Gastrocnemius medialis (tissue), 4 donors: ENCODE measurements at regions not wholly inside any gene's neighbourhood (a gene's known extent, or its start where the extent isn't known, plus 50 kb on each side); places are given as distances from the start of the nearest gene placed in this dataset.

Source experiments
- ATAC-seq, 2 donors: fragments of 150-250 bp; one replicate each; pipeline ENCODE4 v1.9.1; 2016
- DNase-seq, 2 donors: peaks; one replicate each; pipeline ENCODE4 v3.0.0-alpha.2; 2019
- H3K27ac ChIP-seq, 4 donors: fragments of 200-600 bp; sonication (generic); 1 replicate in 1 of 4; 2 replicates in 3 of 4; pipeline ENCODE4 v1.5.1; 2016 to 2018; ENCODE audit warnings: mild to moderate bottlenecking in 2 of 4, moderate library complexity in 1 of 4
- H3K27me3 ChIP-seq, 3 donors: fragments of 200-600 bp; sonication (generic) in 2 of 3; 1 replicate in 1 of 3; 2 replicates in 2 of 3; pipeline versions ENCODE4 v1.5.1 to v1.6.0; 2016 to 2019; ENCODE audit warnings: mild to moderate bottlenecking in 1 of 3, moderate library complexity in 1 of 3
- H3K36me3 ChIP-seq, 2 donors: fragments of 200-600 bp; sonication (generic) in 1 of 2; one replicate each; pipeline ENCODE4 v1.5.1; 2017 to 2018
- H3K4me1 ChIP-seq, 2 donors: fragments of 200-600 bp; sonication (generic) in 1 of 2; one replicate each; pipeline ENCODE4 v1.5.1; 2016 to 2017; ENCODE audit warnings: mild to moderate bottlenecking in 2 of 2
- H3K4me3 ChIP-seq, 4 donors: fragments of 200-600 bp; sonication (generic) in 3 of 4; 1 replicate in 1 of 4; 2 replicates in 3 of 4; pipeline ENCODE4 v1.5.1; 2016 to 2019; ENCODE audit warnings: mild to moderate bottlenecking in 2 of 4
- H3K9me3 ChIP-seq, 3 donors: fragments of 200-600 bp; sonication (generic) in 2 of 3; 1 replicate in 1 of 3; 2 replicates in 2 of 3; pipeline ENCODE4 v1.5.1; 2016 to 2019
- CTCF ChIP-seq, 5 experiments: fragments of 450-650 bp in 3 of 5; fragments of 200-600 bp in 2 of 5; sonication (generic) in 2 of 5; IDR thresholded peaks in 4 of 5; conservative IDR thresholded peaks in 1 of 5; 1 replicate in 4 of 5; 2 replicates in 1 of 5; pipeline ENCODE4 v1.5.1; 2016 to 2019; ENCODE audit warnings: antibody characterized with exemption in 5 of 5, mild to moderate bottlenecking in 3 of 5, moderate library complexity in 3 of 5
- POLR2A ChIP-seq, 2 donors: fragments of 450-650 bp; IDR thresholded peaks; one replicate each; pipeline ENCODE4 v1.6.1; 2017; ENCODE audit warnings: antibody characterized with exemption in 2 of 2, mild to moderate bottlenecking in 2 of 2, moderate library complexity in 2 of 2
- in situ Hi-C, 4 donors: fragments of 200-750 bp; cut with MboI; loops; one replicate each; pipeline versions ENCODE4 v1.15.0 to v1.8.0; 2017; ENCODE audit warnings: low sequenced_read_pairs in 4 of 4
- intact Hi-C: fragments of 100-400 bp; cut with DNase I; formaldehyde crosslinking; loops from one replicate; pipeline ENCODE4 v1.15.1; 2023; ENCODE audit warnings: low total_unique reads

DNA sequence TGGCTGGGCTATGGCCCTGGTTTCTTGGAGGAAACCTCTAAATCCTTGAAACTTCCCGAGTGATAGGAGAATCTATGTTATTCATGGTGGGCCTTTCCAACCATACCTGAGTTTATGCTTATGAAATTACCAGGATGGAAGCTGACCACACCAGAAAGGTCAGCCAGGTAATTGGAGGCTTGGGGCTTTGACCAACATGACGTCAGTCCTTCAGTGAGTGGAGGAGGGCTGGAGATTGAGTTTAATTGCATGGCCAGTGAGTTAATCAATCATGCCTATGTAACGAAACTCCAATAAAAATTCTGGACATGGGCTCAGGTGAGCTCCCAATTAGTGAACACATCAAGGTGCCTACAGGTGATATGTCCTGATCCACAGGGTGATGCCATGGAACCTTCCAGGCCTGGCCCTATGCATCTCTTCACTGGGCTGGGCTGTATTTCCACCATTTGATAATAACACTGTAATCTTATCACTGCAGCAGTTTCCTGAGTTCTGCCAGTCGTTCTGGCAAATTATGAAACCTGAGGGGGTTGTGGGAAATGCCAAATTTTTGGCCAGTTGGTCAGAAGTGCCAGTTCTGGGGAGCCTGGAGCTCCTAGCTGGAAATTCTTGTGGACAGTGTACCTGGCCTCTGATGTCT is 106.5 kb downstream of the CDH26 start:
- Histone ChIP-seq H3K36me3 (no peaks in the 10 kb centered on the region), H3K9me3 (no peaks in the 10 kb centered on the region), H3K27ac (no peak overlapping the region), H3K27me3 (no peaks in the 10 kb centered on the region), H3K4me1 (peaks cover 37 to 42% of the 10 kb centered on the region in 2 donors), H3K4me3 (no peak overlapping the region)
- ATAC-seq = no peak
- in situ Hi-C loops = loop anchor here in 2 of 4 donors (10.0 to 25.0 kb wide), 3 partner anchors 50 to 1048 kb away; no protein-coding TSS in a partner anchor
- TF ChIP-seq CTCF (IDR thresholded peaks at IDR 0.05 in 4 of 5, conservative IDR thresholded peaks at IDR 0.05 in 1 of 5) (no peak), POLR2A (IDR thresholded peaks at IDR 0.05) (no peak)
- intact Hi-C loops = loop anchor here (10.0 kb wide), 1 partner anchor 140 kb away; no protein-coding TSS in a partner anchor
- DNase-seq = no peak

DNA sequence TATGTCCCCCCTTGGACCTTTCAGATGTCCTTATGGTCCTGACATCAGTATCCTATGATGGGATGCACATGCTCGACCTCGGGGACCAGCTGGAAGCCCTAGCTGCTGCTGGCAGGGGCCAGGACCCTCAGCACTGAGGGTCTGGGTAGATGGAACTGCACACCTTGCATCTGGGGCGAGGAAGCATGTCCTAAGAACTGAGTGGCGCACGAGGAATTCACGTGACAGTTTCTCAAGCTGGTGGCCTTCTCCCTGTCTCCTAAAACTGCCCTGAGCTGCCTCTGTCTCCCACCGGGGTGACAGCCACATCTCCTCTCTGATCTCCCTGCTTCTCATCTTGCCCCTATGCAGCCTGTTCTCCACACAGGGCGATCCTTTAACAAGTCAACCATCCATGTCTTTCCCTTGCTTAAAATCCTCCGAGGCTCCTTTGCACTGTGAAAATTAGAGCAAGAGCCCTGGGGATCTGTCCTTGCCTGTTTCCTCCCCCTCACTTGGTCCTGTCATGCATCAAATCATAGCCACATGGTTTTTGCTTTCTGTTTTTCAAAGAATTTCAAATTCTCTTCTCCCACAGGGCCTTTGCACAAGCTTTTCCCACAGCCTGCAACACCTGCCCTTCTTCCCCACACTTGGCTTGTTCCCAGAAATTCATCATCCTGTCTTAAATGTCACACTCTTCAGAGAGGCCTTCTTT is 107.7 kb downstream of the CDH26 start:
- Histone ChIP-seq H3K36me3 (no peaks in the 10 kb centered on the region), H3K9me3 (no peaks in the 10 kb centered on the region), H3K4me1 (peaks cover 30% of the 10 kb centered on the region in 2 donors), H3K4me3 (no peak overlapping the region), H3K27ac (no peak overlapping the region), H3K27me3 (no peaks in the 10 kb centered on the region)
- DNase-seq = no peak
- ATAC-seq = no peak
- in situ Hi-C loops = loop anchor here in 2 of 4 donors (10.0 to 25.0 kb wide), 3 partner anchors 49 to 1046 kb away; no protein-coding TSS in a partner anchor
- intact Hi-C loops = loop anchor here (10.0 kb wide), 1 partner anchor 139 kb away; no protein-coding TSS in a partner anchor
- TF ChIP-seq POLR2A (IDR thresholded peaks at IDR 0.05) (no peak), CTCF (IDR thresholded peaks at IDR 0.05 in 4 of 5, conservative IDR thresholded peaks at IDR 0.05 in 1 of 5) (no peak)

DNA sequence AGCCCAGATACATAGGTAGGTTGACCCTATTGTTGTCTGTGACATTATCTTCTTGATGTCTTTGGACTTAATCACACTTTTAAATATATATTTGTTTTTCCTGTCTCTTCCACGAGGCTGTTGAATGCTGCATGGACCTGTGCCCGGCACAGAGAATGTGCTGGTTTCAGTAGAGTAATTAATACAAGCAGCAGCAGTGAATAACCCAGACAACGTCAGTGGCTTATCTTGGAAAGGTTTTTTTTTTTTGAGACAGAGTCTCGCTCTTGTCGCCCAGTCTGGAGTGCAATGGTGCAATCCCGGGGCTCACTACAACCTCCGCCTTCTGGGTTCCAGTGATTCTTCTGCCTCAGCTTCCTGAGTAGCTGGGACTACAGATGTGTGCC is 108.2 kb downstream of the CDH26 start:
- intact Hi-C loops (loop anchor here (10.0 kb wide), 1 partner anchor 138 kb away; no protein-coding TSS in a partner anchor), in situ Hi-C loops (loop anchor here in 2 of 4 donors (10.0 to 25.0 kb wide), 3 partner anchors 48 to 1046 kb away; no protein-coding TSS in a partner anchor)
- H3K27ac ChIP-seq = no peak overlapping the region
- no peak for TF ChIP-seq POLR2A (IDR thresholded peaks at IDR 0.05)
- TF ChIP-seq CTCF (IDR thresholded peaks at IDR 0.05 in 4 of 5, conservative IDR thresholded peaks at IDR 0.05 in 1 of 5) = no peak
- no peaks in the 10 kb centered on the region for H3K27me3 ChIP-seq
- no peaks in the 10 kb centered on the region for H3K36me3 ChIP-seq
- no peaks in the 10 kb centered on the region for H3K9me3 ChIP-seq
- ATAC-seq (no peak), DNase-seq (no peak)
- H3K4me3 ChIP-seq = no peak overlapping the region
- H3K4me1 ChIP-seq = peaks cover 24% of the 10 kb centered on the region in 2 donors

DNA sequence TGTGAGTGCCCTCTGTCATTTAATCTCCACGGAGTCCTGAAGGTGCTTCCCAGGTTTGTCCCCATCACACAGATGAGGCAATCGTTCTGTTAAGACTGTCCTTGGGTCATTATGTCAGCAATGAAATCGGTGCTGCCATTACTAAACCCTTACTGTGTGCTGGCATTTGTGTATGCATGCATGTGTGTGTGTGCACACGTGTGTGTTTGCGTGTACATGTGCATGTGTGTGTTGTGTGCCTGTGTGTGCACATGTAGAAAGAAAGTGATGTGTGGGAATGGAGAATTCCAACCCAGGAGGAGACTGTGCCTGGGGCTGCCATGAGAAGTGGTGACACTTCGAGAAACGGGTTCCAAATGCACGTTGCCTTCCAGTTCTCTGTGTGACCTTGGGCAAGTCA is 110.3 kb downstream of the CDH26 start:
- intact Hi-C loops (loop anchor here (10.0 kb wide), 1 partner anchor 136 kb away; no protein-coding TSS in a partner anchor), in situ Hi-C loops (loop anchor here in 2 of 4 donors (10.0 to 25.0 kb wide), 3 partner anchors 46 to 1044 kb away; no protein-coding TSS in a partner anchor)
- H3K27me3 ChIP-seq = no peaks in the 10 kb centered on the region
- no peak overlapping the region for H3K27ac ChIP-seq
- DNase-seq (no peak), ATAC-seq (no peak)
- TF ChIP-seq CTCF (IDR thresholded peaks at IDR 0.05 in 4 of 5, conservative IDR thresholded peaks at IDR 0.05 in 1 of 5) (no peak), POLR2A (IDR thresholded peaks at IDR 0.05) (no peak)
- H3K4me3 ChIP-seq = no peak overlapping the region
- H3K36me3 ChIP-seq = no peaks in the 10 kb centered on the region
- peaks cover 5 to 6% of the 10 kb centered on the region in 2 donors for H3K4me1 ChIP-seq
- no peaks in the 10 kb centered on the region for H3K9me3 ChIP-seq
